Fibroblast of skin of right quadriceps (primary cell): ENCODE measurements at regions not wholly inside any gene's neighbourhood (a gene's known extent, or its start where the extent isn't known, plus 50 kb on each side); places are given as distances from the start of the nearest gene placed in this dataset.

Source experiments
- DNase-seq: peaks from one replicate; pipeline ENCODE4 v3.0.0-alpha.2; 2013

DNA sequence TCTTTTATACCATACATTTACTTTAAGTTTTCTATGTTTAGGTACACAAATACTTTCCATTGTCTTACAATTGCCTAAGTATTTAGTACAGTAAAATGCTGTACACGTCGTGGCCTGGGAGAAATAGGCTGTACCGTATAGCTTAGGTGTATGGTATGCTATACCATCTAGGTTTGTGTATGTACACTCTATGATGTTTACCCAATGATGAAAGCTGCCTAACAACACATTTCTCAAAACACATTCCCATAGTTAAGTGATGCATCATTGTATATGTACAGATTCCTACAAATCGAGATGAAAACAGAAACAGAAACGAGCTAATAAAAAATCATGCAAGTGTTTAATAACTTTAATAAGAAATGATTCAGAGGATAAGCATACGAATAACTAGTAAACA lies 51.6 kb downstream of the SPANXA2 start:
- no peak for DNase-seq

GRCh38 chrX:141642979-141643378 lies 53.5 kb downstream of the SPANXA2 start:
- DNase-seq = peak; percentile 5
